Neural progenitor cell (in vitro differentiated cells): ENCODE measurements at regions not wholly inside any gene's neighbourhood (a gene's known extent, or its start where the extent isn't known, plus 50 kb on each side); places are given as distances from the start of the nearest gene placed in this dataset.

Source experiments
- DNase-seq: peaks from one replicate; pipeline ENCODE4 v3.0.0-alpha.2; 2016; ENCODE audit warnings: low spot score
- H2AFZ ChIP-seq: fragments of 200-600 bp; sonication (generic); replicated peaks from 2 replicates; pipeline ENCODE4 v1.6.1; 2016; ENCODE audit warnings: antibody characterized with exemption
- H3F3A ChIP-seq: fragments of 200-600 bp; sonication (generic); 2 replicates; pipeline ENCODE4 v1.6.1; 2016; ENCODE audit warnings: antibody characterized with exemption, low read depth
- H3K27ac ChIP-seq: fragments of 200-600 bp; sonication (generic); 2 replicates; pipeline ENCODE4 v1.5.1; 2016; ENCODE audit warnings: mild to moderate bottlenecking
- H3K27me3 ChIP-seq: fragments of 200-600 bp; sonication (generic); 2 replicates; pipeline ENCODE4 v1.6.1; 2016; ENCODE audit warnings: mild to moderate bottlenecking, moderate library complexity
- H3K36me3 ChIP-seq: fragments of 200-600 bp; sonication (generic); 2 replicates; pipeline ENCODE4 v1.5.1; 2016
- H3K4me1 ChIP-seq: fragments of 200-600 bp; sonication (generic); 2 replicates; pipeline ENCODE4 v1.6.1; 2016; ENCODE audit warnings: mixed run types
- H3K4me2 ChIP-seq: fragments of 200-600 bp; sonication (generic); 2 replicates; pipeline ENCODE4 v1.6.1; 2016
- H3K4me3 ChIP-seq: fragments of 200-600 bp; sonication (generic); 2 replicates; pipeline ENCODE4 v1.5.1; 2016
- H3K79me2 ChIP-seq: fragments of 200-600 bp; sonication (generic); 2 replicates; pipeline ENCODE4 v1.6.1; 2016; ENCODE audit warnings: low read depth
- H3K9ac ChIP-seq: fragments of 200-600 bp; sonication (generic); 2 replicates; pipeline ENCODE4 v1.6.1; 2016
- H3K9me3 ChIP-seq: fragments of 200-600 bp; sonication (generic); 2 replicates; pipeline ENCODE4 v1.5.1; 2016; ENCODE audit warnings: low read depth
- H4K20me1 ChIP-seq: fragments of 200-600 bp; sonication (generic); 2 replicates; pipeline ENCODE4 v1.6.1; 2016; ENCODE audit warnings: low read depth
- H3K27ac Mint-ChIP-seq: 3 replicates; pipeline ENCODE4 v1.8.0; 2021; ENCODE audit warnings: mixed read lengths
- H3K27me3 Mint-ChIP-seq: 2 replicates; pipeline ENCODE4 v1.8.0; 2022; ENCODE audit warnings: low read depth, mild to moderate bottlenecking, inconsistent platforms, moderate library complexity, mixed read lengths; ENCODE audit not compliant: insufficient read depth
- H3K36me3 Mint-ChIP-seq: 3 replicates; pipeline ENCODE4 v1.8.0; 2021; ENCODE audit warnings: mixed read lengths
- H3K4me1 Mint-ChIP-seq: 3 replicates; pipeline ENCODE4 v1.8.0; 2021; ENCODE audit warnings: mixed read lengths
- H3K4me3 Mint-ChIP-seq: 3 replicates; pipeline ENCODE4 v1.8.0; 2021; ENCODE audit warnings: mild to moderate bottlenecking, moderate library complexity, mixed read lengths
- H3K9me3 Mint-ChIP-seq: 3 replicates; pipeline ENCODE4 v1.8.0; 2020; ENCODE audit warnings: mixed read lengths
- EZH2 ChIP-seq: fragments of 200-600 bp; sonication (generic); IDR thresholded peaks from 2 replicates; pipeline ENCODE4 v1.6.1; 2017; ENCODE audit warnings: antibody characterized with exemption, mild to moderate bottlenecking, moderate library complexity
- EZH2phosphoT487 ChIP-seq: fragments of 200-600 bp; sonication (generic); IDR thresholded peaks from 2 replicates; pipeline ENCODE4 v1.6.1; 2017; ENCODE audit warnings: antibody characterized with exemption
- TF ChIP-seq, protein P1 (sequence below): fragments of 200-600 bp; sonication (generic); IDR thresholded peaks from 2 replicates; pipeline ENCODE4 v1.5.1; 2017; ENCODE audit warnings: antibody characterized with exemption, mild to moderate bottlenecking

DNA sequence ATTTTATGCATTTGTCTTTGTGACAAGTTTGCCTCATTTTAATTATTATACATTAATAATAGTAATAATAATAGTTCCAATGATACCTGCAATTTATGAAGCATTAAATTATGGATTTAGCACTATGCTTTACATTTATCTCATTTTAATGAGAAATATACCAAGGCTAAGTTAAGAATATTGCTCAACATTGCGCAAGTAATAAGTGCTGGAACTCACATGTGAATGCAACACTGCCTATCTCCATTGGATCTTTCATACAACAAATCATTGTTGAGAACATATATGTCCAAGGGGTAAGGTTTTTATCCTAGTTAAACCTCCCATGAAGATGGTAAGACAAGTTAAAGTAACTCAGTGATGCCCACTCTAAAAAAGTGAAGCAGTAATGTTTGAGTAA is 703.7 kb upstream of the SOX9 start:
- H3K4me1 ChIP-seq: no peaks in the 10 kb centered on the region
- Mint-ChIP-seq H3K27ac (no peak overlapping the region), H3K27me3 (peaks cover 2% of the 10 kb centered on the region), H3K36me3 (no peaks in the 10 kb centered on the region), H3K9me3 (peaks cover 6% of the 10 kb centered on the region), H3K4me1 (no peaks in the 10 kb centered on the region), H3K4me3 (no peak overlapping the region)
- no peak overlapping the region for H3K4me3 ChIP-seq
- no peaks in the 10 kb centered on the region for H3K79me2 ChIP-seq
- peaks cover 5% of the 10 kb centered on the region for H3K9me3 ChIP-seq
- no peaks in the 10 kb centered on the region for H4K20me1 ChIP-seq
- no peak for DNase-seq
- TF ChIP-seq, protein P1, sequence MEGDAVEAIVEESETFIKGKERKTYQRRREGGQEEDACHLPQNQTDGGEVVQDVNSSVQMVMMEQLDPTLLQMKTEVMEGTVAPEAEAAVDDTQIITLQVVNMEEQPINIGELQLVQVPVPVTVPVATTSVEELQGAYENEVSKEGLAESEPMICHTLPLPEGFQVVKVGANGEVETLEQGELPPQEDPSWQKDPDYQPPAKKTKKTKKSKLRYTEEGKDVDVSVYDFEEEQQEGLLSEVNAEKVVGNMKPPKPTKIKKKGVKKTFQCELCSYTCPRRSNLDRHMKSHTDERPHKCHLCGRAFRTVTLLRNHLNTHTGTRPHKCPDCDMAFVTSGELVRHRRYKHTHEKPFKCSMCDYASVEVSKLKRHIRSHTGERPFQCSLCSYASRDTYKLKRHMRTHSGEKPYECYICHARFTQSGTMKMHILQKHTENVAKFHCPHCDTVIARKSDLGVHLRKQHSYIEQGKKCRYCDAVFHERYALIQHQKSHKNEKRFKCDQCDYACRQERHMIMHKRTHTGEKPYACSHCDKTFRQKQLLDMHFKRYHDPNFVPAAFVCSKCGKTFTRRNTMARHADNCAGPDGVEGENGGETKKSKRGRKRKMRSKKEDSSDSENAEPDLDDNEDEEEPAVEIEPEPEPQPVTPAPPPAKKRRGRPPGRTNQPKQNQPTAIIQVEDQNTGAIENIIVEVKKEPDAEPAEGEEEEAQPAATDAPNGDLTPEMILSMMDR: no peak
- TF ChIP-seq EZH2: no peak
- no peak for TF ChIP-seq EZH2phosphoT487
- H3K27ac ChIP-seq: no peak overlapping the region
- no peak overlapping the region for H3K9ac ChIP-seq
- no peak overlapping the region for H2AFZ ChIP-seq
- H3K4me2 ChIP-seq: no peak overlapping the region
- no peaks in the 10 kb centered on the region for H3K27me3 ChIP-seq
- no peaks in the 10 kb centered on the region for H3K36me3 ChIP-seq
- no peaks in the 10 kb centered on the region for H3F3A ChIP-seq

DNA sequence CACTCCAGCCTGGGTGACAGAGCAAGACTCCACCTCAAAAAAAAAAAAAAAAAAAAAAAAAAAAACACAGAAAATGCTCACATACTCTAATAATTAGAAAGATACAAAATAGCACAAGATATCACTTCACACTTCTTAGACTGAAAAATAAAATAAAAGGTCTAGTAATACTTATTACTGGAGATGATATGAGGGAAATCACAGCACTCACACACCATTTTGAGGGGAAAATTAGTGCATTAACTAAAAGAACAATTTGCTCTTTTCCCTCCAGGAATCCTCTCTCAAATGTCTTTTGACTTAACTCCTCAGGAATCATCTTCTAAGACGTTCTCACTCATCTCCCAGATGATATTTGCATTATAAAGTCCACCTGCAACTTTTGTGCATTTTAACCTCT is 697.9 kb upstream of the SOX9 start:
- Histone ChIP-seq H3K4me1 (no peaks in the 10 kb centered on the region), H3K27me3 (no peaks in the 10 kb centered on the region), H3K9ac (no peak overlapping the region), H4K20me1 (no peaks in the 10 kb centered on the region), H3K4me3 (no peak overlapping the region), H3K4me2 (no peak overlapping the region), H2AFZ (no peak overlapping the region), H3F3A (no peaks in the 10 kb centered on the region), H3K27ac (no peak overlapping the region), H3K79me2 (no peaks in the 10 kb centered on the region), H3K36me3 (no peaks in the 10 kb centered on the region), H3K9me3 (peaks cover 5% of the 10 kb centered on the region)
- Mint-ChIP-seq H3K4me1 (no peaks in the 10 kb centered on the region), H3K36me3 (no peaks in the 10 kb centered on the region), H3K4me3 (no peak overlapping the region), H3K27ac (no peak overlapping the region), H3K27me3 (peaks cover 4% of the 10 kb centered on the region), H3K9me3 (peaks cover 12% of the 10 kb centered on the region)
- no peak for DNase-seq
- TF ChIP-seq EZH2 (no peak), EZH2phosphoT487 (no peak)
- TF ChIP-seq, protein P1: no peak

DNA sequence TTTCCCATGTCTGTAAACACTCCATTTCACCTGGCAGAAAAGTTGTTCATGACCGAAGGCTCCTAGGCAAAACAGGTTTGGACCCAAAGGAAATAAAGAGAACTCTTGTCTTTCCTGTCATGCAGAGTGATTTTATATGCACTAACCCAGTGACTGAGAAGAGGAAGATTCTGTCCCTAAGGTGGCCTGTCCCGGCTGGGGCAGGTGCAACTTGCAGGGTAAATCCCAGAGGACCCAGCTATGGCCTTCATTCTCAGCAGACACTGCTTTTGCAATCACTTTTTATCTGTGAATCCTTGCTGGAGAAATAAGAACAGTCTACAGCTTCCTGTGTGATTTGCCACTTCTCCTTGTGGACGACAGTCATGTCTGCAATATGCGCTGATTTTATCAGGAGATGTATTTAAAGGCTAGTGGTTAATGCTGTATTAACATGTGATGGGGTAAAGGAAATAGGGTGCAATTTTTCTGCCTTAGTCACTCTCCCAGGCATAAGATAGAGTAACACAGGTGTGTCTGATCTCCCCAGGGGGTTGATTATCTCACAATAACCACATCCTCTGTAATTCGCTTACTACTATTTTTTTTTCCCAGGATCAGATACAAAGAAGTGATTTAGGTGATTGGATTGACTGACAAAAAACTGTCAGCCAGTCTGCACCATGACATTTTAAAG is 696.8 kb upstream of the SOX9 start:
- no peaks in the 10 kb centered on the region for H3K4me1 Mint-ChIP-seq

More for the DNA sequence above, 696.8 kb upstream of the SOX9 start:
- Mint-ChIP-seq H3K9me3 (peaks cover 13% of the 10 kb centered on the region), H3K4me3 (no peak overlapping the region), H3K36me3 (no peaks in the 10 kb centered on the region), H3K27ac (no peak overlapping the region), H3K27me3 (peaks cover 4% of the 10 kb centered on the region)
- Histone ChIP-seq H3K9ac (no peak overlapping the region), H3F3A (no peaks in the 10 kb centered on the region), H3K9me3 (peaks cover 5% of the 10 kb centered on the region), H3K36me3 (no peaks in the 10 kb centered on the region), H3K79me2 (no peaks in the 10 kb centered on the region), H3K4me3 (no peak overlapping the region), H3K4me2 (no peak overlapping the region), H2AFZ (no peak overlapping the region), H4K20me1 (no peaks in the 10 kb centered on the region), H3K27ac (no peak overlapping the region), H3K4me1 (no peaks in the 10 kb centered on the region), H3K27me3 (no peaks in the 10 kb centered on the region)
- DNase-seq: no peak
- TF ChIP-seq, protein P1: no peak
- TF ChIP-seq EZH2 (no peak), EZH2phosphoT487 (no peak)
